Cardiac muscle cell (in vitro differentiated cells and primary cell): ENCODE measurements at regions not wholly inside any gene's neighbourhood (a gene's known extent, or its start where the extent isn't known, plus 50 kb on each side); places are given as distances from the start of the nearest gene placed in this dataset.

Source experiments
- DNase-seq, 2 donors: peaks; one replicate each; pipeline versions ENCODE4 v3.0.0 to v3.0.0-alpha.2; 2010 to 2017; ENCODE audit warnings: low read depth in 1 of 2, low spot score in 1 of 2
- H3K27ac ChIP-seq: fragments of 200-600 bp; sonication (generic); 2 replicates; pipeline ENCODE4 v1.5.1; 2016
- H3K27me3 ChIP-seq: fragments of 200-600 bp; sonication (generic); 2 replicates; pipeline ENCODE4 v1.6.0; 2016; ENCODE audit warnings: control low read depth
- H3K36me3 ChIP-seq: fragments of 200-600 bp; sonication (generic); 2 replicates; pipeline ENCODE4 v1.5.1; 2016; ENCODE audit warnings: control low read depth
- H3K4me1 ChIP-seq: fragments of 200-600 bp; sonication (generic); 2 replicates; pipeline ENCODE4 v1.8.1; 2017; ENCODE audit warnings: low read depth, mild to moderate bottlenecking, mixed run types
- H3K4me3 ChIP-seq: fragments of 200-600 bp; sonication (generic); 2 replicates; pipeline ENCODE4 v1.5.1; 2016; ENCODE audit warnings: mild to moderate bottlenecking
- H3K9me3 ChIP-seq: fragments of 200-600 bp; sonication (generic); 2 replicates; pipeline ENCODE4 v1.5.1; 2017; ENCODE audit warnings: low read depth, mild to moderate bottlenecking, control low read depth
- CTCF ChIP-seq: IDR thresholded peaks from 2 replicates; pipeline ENCODE4 v1.5.1; 2012; ENCODE audit warnings: low read depth, mild to moderate bottlenecking, low read length

GRCh38 chr7:85890244-85890811 lies 703.5 kb upstream of the SEMA3D start:
- H3K27me3 ChIP-seq: no peaks in the 10 kb centered on the region
- TF ChIP-seq CTCF: peak; percentile 57
- DNase-seq: peak; percentile 43 to 46

DNA sequence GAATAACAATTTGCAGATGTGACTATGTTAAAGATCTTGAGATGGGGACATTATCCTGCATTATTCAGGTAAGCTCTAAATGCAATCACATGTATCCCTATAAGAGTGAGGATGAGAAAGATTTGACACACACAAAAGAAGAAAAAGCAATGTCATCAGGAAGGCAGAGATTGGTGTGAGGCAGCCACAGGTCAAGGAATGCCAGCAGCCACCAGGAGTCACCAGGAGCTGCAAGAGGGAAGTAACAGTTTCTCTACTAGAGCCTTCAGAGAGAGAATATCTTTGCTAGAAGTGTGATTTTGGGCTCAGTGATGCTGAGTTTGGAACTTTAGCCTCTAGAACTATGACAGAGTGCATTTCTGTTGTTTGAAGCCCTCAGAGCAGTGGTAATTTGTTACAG lies 700.3 kb upstream of the SEMA3D start:
- no peak for DNase-seq
- H3K4me3 ChIP-seq: no peak overlapping the region
- H3K9me3 ChIP-seq: no peaks in the 10 kb centered on the region

More at GRCh38 chr7:85890244-85890811, 703.5 kb upstream of the SEMA3D start:
- no peaks in the 10 kb centered on the region for H3K36me3 ChIP-seq
- H3K4me1 ChIP-seq: no peaks in the 10 kb centered on the region
- H3K27ac ChIP-seq: no peak overlapping the region
- H3K4me3 ChIP-seq: no peak overlapping the region
- no peaks in the 10 kb centered on the region for H3K9me3 ChIP-seq

GRCh38 chr7:85882335-85882734 lies 695.5 kb upstream of the SEMA3D start:
- Histone ChIP-seq H3K4me1 (no peaks in the 10 kb centered on the region), H3K27me3 (no peaks in the 10 kb centered on the region), H3K4me3 (no peak overlapping the region), H3K36me3 (no peaks in the 10 kb centered on the region), H3K27ac (no peak overlapping the region), H3K9me3 (no peaks in the 10 kb centered on the region)
- no peak for DNase-seq
- TF ChIP-seq CTCF: no peak

More for the DNA sequence above, 700.3 kb upstream of the SEMA3D start:
- H3K27ac ChIP-seq: no peak overlapping the region
- no peaks in the 10 kb centered on the region for H3K4me1 ChIP-seq
- no peaks in the 10 kb centered on the region for H3K36me3 ChIP-seq
- no peak for TF ChIP-seq CTCF
- no peaks in the 10 kb centered on the region for H3K27me3 ChIP-seq

DNA sequence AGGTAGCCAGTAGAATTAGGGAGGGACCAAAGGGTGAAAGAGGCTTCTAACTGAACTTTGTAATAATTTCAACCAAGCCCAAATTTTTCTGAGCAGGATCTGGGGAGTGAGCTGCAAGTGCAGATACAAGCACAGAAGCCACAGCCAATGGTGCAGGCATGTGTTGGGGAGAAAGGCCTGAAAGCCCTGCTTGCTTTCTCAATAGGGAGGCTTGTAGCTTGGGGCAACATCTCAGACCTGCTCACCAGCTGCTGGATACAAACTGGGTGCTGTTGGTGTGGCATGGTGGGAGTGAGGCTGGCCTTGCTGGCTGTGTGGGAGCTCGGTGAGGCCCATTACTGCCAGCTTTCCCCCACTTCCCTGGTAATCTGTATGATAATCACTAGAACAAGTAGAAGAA lies 688.5 kb upstream of the SEMA3D start:
- no peak for DNase-seq
- TF ChIP-seq CTCF: no peak
- Histone ChIP-seq H3K27ac (no peak overlapping the region), H3K27me3 (no peaks in the 10 kb centered on the region), H3K4me3 (no peak overlapping the region), H3K9me3 (no peaks in the 10 kb centered on the region), H3K36me3 (no peaks in the 10 kb centered on the region), H3K4me1 (no peaks in the 10 kb centered on the region)

- Histone ChIP-seq H3K27ac (no peak overlapping the region), H3K4me1 (no peaks in the 10 kb centered on the region), H3K9me3 (no peaks in the 10 kb centered on the region), H3K4me3 (no peak overlapping the region), H3K27me3 (no peaks in the 10 kb centered on the region), H3K36me3 (no peaks in the 10 kb centered on the region)
- TF ChIP-seq CTCF: no peak
- DNase-seq: no peak
Measured at GRCh38 chr7:85866540-85866939, 679.7 kb upstream of the SEMA3D start.
